Panc1 (cell line): ENCODE measurements at regions not wholly inside any gene's neighbourhood (a gene's known extent, or its start where the extent isn't known, plus 50 kb on each side); places are given as distances from the start of the nearest gene placed in this dataset.

Source experiments
- ATAC-seq: fragments of 200-7000 bp; cut with Tn5 transposase; 2 replicates; pipeline ENCODE4 v1.9.1; 2020; ENCODE audit warnings: mild to moderate bottlenecking, moderate library complexity
- BruUV-seq: library from RNA; stranded (reverse); fragments of 400-500 nt; replicated peaks from 2 replicates; lab custom pipeline; 2021; lab: Mats Ljungman, UMichigan
- CTCF ChIA-PET: fragments of 300-600 bp; sonication (Branson Sonifier 250); formaldehyde crosslinking; loops from one replicate; lab custom pipeline; 2022; ENCODE audit warnings: antibody characterized with exemption; lab: Charles Lee
- POLR2A ChIA-PET: fragments of 300-600 bp; sonication (Branson Sonifier 250); formaldehyde crosslinking; loops from one replicate; lab custom pipeline; 2022; ENCODE audit warnings: antibody characterized with exemption; lab: Charles Lee
- DNase-seq: peaks from one replicate; pipeline ENCODE4 v3.0.0-alpha.2; 2010; ENCODE audit warnings: low read depth, low spot score
- H3K27ac ChIP-seq: 2 replicates; pipeline ENCODE4 v1.5.1; 2011; ENCODE audit warnings: mild to moderate bottlenecking, low read length, inconsistent platforms
- H3K27me3 ChIP-seq: fragments of 200-500 bp; sonication (Bioruptor generic); 2 replicates; pipeline ENCODE4 v1.6.0; 2014; ENCODE audit warnings: low read length, inconsistent platforms; ENCODE audit not compliant: control insufficient read depth, insufficient read depth
- H3K36me3 ChIP-seq: fragments of 200-500 bp; sonication (Bioruptor generic); 2 replicates; pipeline ENCODE4 v1.5.1; 2014; ENCODE audit warnings: inconsistent platforms, mild to moderate bottlenecking, low read length, moderate library complexity; ENCODE audit not compliant: control insufficient read depth, insufficient read depth
- H3K4me1 ChIP-seq: 2 replicates; pipeline ENCODE4 v1.5.1; 2011; ENCODE audit warnings: inconsistent platforms, mild to moderate bottlenecking, low read length, moderate library complexity; ENCODE audit not compliant: control insufficient read depth, insufficient read depth
- H3K4me3 ChIP-seq, 2 experiments: 2 replicates each; pipeline ENCODE4 v1.5.1; 2011 to 2012; ENCODE audit warnings: low read depth in 2 of 2, low read length in 2 of 2, mild to moderate bottlenecking in 2 of 2, inconsistent platforms in 1 of 2, moderate library complexity in 1 of 2
- H3K9me3 ChIP-seq: fragments of 200-500 bp; sonication (Bioruptor generic); 2 replicates; pipeline ENCODE4 v1.5.1; 2014; ENCODE audit warnings: low read depth, mild to moderate bottlenecking, inconsistent platforms, low read length, moderate library complexity; ENCODE audit not compliant: control insufficient read depth, insufficient read depth
- POLR2AphosphoS5 ChIP-seq: IDR thresholded peaks from 2 replicates; pipeline ENCODE4 v1.6.1; 2012; ENCODE audit warnings: mild to moderate bottlenecking, low read depth, low read length, moderate library complexity
- SIN3A ChIP-seq: IDR thresholded peaks from 2 replicates; pipeline ENCODE4 v1.6.1; 2012; ENCODE audit warnings: low read depth, mild to moderate bottlenecking, low read length, moderate library complexity, borderline replicate concordance; ENCODE audit not compliant: insufficient read depth
- TCF7L2 ChIP-seq: IDR thresholded peaks from 2 replicates; pipeline ENCODE4 v1.6.1; 2011; ENCODE audit warnings: mild to moderate bottlenecking, low read depth, low read length, inconsistent platforms
- in situ Hi-C: cut with HindIII; loops from 2 replicates; pipeline ENCODE4 v1.10.0; 2016; ENCODE audit warnings: low sequenced_read_pairs, low pct_unique_long_range_greater_than_20kb
- intact Hi-C: fragments of 100-400 bp; cut with micrococcal nuclease; formaldehyde crosslinking; loops from one replicate; pipeline ENCODE4 v1.10.0; 2022; ENCODE audit not compliant: unreplicated experiment
- TF ChIP-seq, protein P1 (sequence below): fragments of 450-650 bp; IDR thresholded peaks from 2 replicates; pipeline ENCODE4 v1.5.1; 2017; ENCODE audit warnings: mild to moderate bottlenecking
- TF ChIP-seq, protein P2 (sequence below), 2 experiments: IDR thresholded peaks; 2 replicates each; pipeline ENCODE4 v1.6.1; 2011 to 2012; ENCODE audit warnings: low read depth in 2 of 2, control low read depth in 1 of 2, low read length in 1 of 2, mild to moderate bottlenecking in 1 of 2, moderate library complexity in 1 of 2; ENCODE audit not compliant: insufficient read depth in 1 of 2

- no TSS peak for BruUV-seq
- ATAC-seq (no peak), DNase-seq (no peak)
- no peaks in the 10 kb centered on the region for H3K36me3 ChIP-seq
- H3K27me3 ChIP-seq, result no peaks in the 10 kb centered on the region
- in situ Hi-C loops (no loop called here), intact Hi-C loops (no loop called here)
- no peaks in the 10 kb centered on the region for H3K9me3 ChIP-seq
- CTCF ChIA-PET, result no interaction called here
- no peak for TF ChIP-seq SIN3A
- TF ChIP-seq, protein P1, sequence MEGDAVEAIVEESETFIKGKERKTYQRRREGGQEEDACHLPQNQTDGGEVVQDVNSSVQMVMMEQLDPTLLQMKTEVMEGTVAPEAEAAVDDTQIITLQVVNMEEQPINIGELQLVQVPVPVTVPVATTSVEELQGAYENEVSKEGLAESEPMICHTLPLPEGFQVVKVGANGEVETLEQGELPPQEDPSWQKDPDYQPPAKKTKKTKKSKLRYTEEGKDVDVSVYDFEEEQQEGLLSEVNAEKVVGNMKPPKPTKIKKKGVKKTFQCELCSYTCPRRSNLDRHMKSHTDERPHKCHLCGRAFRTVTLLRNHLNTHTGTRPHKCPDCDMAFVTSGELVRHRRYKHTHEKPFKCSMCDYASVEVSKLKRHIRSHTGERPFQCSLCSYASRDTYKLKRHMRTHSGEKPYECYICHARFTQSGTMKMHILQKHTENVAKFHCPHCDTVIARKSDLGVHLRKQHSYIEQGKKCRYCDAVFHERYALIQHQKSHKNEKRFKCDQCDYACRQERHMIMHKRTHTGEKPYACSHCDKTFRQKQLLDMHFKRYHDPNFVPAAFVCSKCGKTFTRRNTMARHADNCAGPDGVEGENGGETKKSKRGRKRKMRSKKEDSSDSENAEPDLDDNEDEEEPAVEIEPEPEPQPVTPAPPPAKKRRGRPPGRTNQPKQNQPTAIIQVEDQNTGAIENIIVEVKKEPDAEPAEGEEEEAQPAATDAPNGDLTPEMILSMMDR, result no peak
- no peak overlapping the region for H3K4me3 ChIP-seq
- POLR2A ChIA-PET, result no interaction called here
- no peaks in the 10 kb centered on the region for H3K4me1 ChIP-seq
- H3K27ac ChIP-seq, result no peak overlapping the region
Observed at GRCh38 chr14:98714626-98715425, 557.2 kb downstream of the BCL11B start.

GRCh38 chr14:98716133-98716532 is 555.9 kb downstream of the BCL11B start:
- H3K27me3 ChIP-seq, result no peaks in the 10 kb centered on the region
- CTCF ChIA-PET, result no interaction called here
- intact Hi-C loops, result no loop called here

More at GRCh38 chr14:98716133-98716532, 555.9 kb downstream of the BCL11B start:
- ATAC-seq (no peak), DNase-seq (no peak)
- in situ Hi-C loops, result no loop called here
- Histone ChIP-seq H3K36me3 (no peaks in the 10 kb centered on the region), H3K27ac (no peak overlapping the region), H3K4me1 (no peaks in the 10 kb centered on the region), H3K9me3 (no peaks in the 10 kb centered on the region), H3K4me3 (no peak overlapping the region)
- POLR2A ChIA-PET, result no interaction called here
- BruUV-seq, result no TSS peak
- TF ChIP-seq, protein P1, result no peak
- TF ChIP-seq SIN3A (no peak), POLR2AphosphoS5 (no peak), TCF7L2 (no peak)
- TF ChIP-seq, protein P2, sequence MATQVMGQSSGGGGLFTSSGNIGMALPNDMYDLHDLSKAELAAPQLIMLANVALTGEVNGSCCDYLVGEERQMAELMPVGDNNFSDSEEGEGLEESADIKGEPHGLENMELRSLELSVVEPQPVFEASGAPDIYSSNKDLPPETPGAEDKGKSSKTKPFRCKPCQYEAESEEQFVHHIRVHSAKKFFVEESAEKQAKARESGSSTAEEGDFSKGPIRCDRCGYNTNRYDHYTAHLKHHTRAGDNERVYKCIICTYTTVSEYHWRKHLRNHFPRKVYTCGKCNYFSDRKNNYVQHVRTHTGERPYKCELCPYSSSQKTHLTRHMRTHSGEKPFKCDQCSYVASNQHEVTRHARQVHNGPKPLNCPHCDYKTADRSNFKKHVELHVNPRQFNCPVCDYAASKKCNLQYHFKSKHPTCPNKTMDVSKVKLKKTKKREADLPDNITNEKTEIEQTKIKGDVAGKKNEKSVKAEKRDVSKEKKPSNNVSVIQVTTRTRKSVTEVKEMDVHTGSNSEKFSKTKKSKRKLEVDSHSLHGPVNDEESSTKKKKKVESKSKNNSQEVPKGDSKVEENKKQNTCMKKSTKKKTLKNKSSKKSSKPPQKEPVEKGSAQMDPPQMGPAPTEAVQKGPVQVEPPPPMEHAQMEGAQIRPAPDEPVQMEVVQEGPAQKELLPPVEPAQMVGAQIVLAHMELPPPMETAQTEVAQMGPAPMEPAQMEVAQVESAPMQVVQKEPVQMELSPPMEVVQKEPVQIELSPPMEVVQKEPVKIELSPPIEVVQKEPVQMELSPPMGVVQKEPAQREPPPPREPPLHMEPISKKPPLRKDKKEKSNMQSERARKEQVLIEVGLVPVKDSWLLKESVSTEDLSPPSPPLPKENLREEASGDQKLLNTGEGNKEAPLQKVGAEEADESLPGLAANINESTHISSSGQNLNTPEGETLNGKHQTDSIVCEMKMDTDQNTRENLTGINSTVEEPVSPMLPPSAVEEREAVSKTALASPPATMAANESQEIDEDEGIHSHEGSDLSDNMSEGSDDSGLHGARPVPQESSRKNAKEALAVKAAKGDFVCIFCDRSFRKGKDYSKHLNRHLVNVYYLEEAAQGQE (IDR thresholded peaks at IDR 0.05; ENCODE audit: insufficient read depth in 1 of 2, low read depth in 2 of 2, low read length in 1 of 2), result no peak
